ENCODE measurements at regions not wholly inside any gene's neighbourhood (a gene's known extent, or its start where the extent isn't known, plus 50 kb on each side); places are given as distances from the start of the nearest gene placed in this dataset.

DNA sequence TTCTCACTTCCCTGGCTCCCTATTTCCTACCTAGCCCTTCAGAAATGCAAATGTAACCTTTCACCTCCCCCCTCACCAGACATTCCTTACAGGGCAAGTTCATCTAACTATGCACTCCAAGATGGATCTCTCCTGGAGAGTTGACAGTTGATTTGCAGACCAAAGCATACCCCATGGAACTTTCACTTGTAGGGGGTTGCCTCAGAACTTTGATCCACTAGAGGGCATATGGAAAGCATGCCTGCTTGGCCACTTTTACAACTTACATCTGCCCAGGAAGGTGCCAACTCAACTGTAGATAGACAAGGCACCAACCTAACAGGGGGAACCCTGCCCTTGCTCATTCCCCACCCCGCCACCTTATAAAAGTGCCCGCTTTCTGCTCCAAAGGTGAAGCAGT lies 187.8 kb downstream of the NXNL2 start:
- TF ChIP-seq EZH2phosphoT487 (IDR thresholded peaks at IDR 0.05; ENCODE audit: borderline replicate concordance, low read depth, low read length), result no peak
- TF ChIP-seq, protein P1, sequence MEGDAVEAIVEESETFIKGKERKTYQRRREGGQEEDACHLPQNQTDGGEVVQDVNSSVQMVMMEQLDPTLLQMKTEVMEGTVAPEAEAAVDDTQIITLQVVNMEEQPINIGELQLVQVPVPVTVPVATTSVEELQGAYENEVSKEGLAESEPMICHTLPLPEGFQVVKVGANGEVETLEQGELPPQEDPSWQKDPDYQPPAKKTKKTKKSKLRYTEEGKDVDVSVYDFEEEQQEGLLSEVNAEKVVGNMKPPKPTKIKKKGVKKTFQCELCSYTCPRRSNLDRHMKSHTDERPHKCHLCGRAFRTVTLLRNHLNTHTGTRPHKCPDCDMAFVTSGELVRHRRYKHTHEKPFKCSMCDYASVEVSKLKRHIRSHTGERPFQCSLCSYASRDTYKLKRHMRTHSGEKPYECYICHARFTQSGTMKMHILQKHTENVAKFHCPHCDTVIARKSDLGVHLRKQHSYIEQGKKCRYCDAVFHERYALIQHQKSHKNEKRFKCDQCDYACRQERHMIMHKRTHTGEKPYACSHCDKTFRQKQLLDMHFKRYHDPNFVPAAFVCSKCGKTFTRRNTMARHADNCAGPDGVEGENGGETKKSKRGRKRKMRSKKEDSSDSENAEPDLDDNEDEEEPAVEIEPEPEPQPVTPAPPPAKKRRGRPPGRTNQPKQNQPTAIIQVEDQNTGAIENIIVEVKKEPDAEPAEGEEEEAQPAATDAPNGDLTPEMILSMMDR (conservative IDR thresholded peaks at IDR 0.05; ENCODE audit: low read length), result peak; percentile 62
- Histone ChIP-seq H3K4me1 (ENCODE audit: insufficient read depth, low read length, poor library complexity, severe bottlenecking) (no peaks in the 10 kb centered on the region), H3K9me2 (ENCODE audit: insufficient read depth, low read length) (no peaks in the 10 kb centered on the region), H3K27ac (ENCODE audit: low read depth, low read length, poor library complexity, severe bottlenecking) (no peak overlapping the region), H3K79me2 (ENCODE audit: insufficient read depth, low read depth, low read length) (no peaks in the 10 kb centered on the region), H3K4me2 (ENCODE audit: low read length) (no peak overlapping the region), H4K20me1 (ENCODE audit: insufficient read depth, low read length) (no peaks in the 10 kb centered on the region), H3K36me3 (ENCODE audit: insufficient read depth, low read length) (no peaks in the 10 kb centered on the region), H3K9me3 (ENCODE audit: low read length) (no peaks in the 10 kb centered on the region; the same call in 1 of the 2 replicates), H3K4me3 (ENCODE audit: low read depth, low read length, poor library complexity, severe bottlenecking) (no peak overlapping the region), H2AFZ (ENCODE audit: low read length) (no peak overlapping the region)
- ChIA-PET CTCF (ENCODE audit: unreplicated experiment) (no interaction called here), POLR2A (no interaction called here)
- peak; percentile 10 for DNase-seq (ENCODE audit: low spot score)
- no TSS peak for BruUV-seq (replicated peaks)
- intact Hi-C loops (cut with micrococcal nuclease; ENCODE audit: unreplicated experiment), result loop anchor here (5.0 kb wide), 1 partner anchor 280 kb away; no protein-coding TSS in a partner anchor

DNA sequence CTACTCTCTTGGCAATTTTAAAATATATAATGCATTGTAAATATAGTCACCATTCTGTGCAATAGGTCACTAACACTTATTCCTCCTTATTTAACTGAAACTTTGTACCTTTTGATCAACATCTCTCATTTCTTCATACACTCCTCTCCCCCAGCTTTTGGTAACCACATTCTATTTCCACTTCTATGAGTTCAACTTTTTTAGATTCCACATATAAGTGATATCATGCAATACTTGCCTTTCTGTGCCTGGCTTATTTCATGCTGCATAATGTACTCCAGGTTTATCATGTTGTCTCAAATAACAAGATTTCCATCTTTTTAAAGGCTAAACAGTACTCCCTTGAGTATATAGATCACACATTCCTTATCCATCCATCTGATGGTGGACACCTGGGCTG lies 188.8 kb downstream of the NXNL2 start:
- H3K27ac ChIP-seq (ENCODE audit: low read depth, low read length, poor library complexity, severe bottlenecking), result no peak overlapping the region
- BruUV-seq (replicated peaks), result no TSS peak
- TF ChIP-seq, protein P1 (conservative IDR thresholded peaks at IDR 0.05; ENCODE audit: low read length), result no peak
- TF ChIP-seq EZH2phosphoT487 (IDR thresholded peaks at IDR 0.05; ENCODE audit: borderline replicate concordance, low read depth, low read length), result no peak
- no peaks in the 10 kb centered on the region for H3K36me3 ChIP-seq (ENCODE audit: insufficient read depth, low read length)
- H3K79me2 ChIP-seq (ENCODE audit: insufficient read depth, low read depth, low read length), result no peaks in the 10 kb centered on the region
- H3K4me1 ChIP-seq (ENCODE audit: insufficient read depth, low read length, poor library complexity, severe bottlenecking), result no peaks in the 10 kb centered on the region
- intact Hi-C loops (cut with micrococcal nuclease; ENCODE audit: unreplicated experiment), result loop anchor here (5.0 kb wide), 1 partner anchor 279 kb away; no protein-coding TSS in a partner anchor
- H2AFZ ChIP-seq (ENCODE audit: low read length), result no peak overlapping the region
- ChIA-PET CTCF (ENCODE audit: unreplicated experiment) (no interaction called here), POLR2A (interaction anchor here (0.6 kb wide), 1 partner anchor 1132 kb away, joined by 3 read pairs; no protein-coding TSS in a partner anchor)
- H3K4me3 ChIP-seq (ENCODE audit: low read depth, low read length, poor library complexity, severe bottlenecking), result no peak overlapping the region
- H3K9me3 ChIP-seq (ENCODE audit: low read length), result no peaks in the 10 kb centered on the region
- DNase-seq (ENCODE audit: low spot score), result no peak
- no peaks in the 10 kb centered on the region for H4K20me1 ChIP-seq (ENCODE audit: insufficient read depth, low read length)
- no peak overlapping the region for H3K4me2 ChIP-seq (ENCODE audit: low read length)
- H3K9me2 ChIP-seq (ENCODE audit: insufficient read depth, low read length), result no peaks in the 10 kb centered on the region

DNA sequence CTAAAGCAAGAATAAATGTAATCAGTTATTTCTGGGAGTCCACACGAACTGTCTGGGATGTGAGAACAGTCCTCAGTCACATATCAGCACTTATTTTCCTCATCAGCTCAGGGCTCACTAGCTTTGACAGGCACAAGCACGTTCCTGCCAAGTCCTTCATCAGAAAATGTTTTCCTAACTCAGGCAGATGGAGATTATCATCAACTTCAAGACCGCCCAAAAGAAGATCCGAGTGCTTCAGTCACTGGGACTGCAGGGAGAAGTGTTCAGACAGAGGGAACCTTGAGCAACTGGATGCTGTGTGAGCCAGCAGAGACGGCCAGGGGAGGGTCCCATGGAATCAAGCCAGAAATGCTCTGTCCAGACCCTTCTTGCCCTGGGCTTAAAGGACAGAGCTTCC lies 189.4 kb downstream of the NXNL2 start:
- Histone ChIP-seq H2AFZ (ENCODE audit: low read length) (no peak overlapping the region), H3K27ac (ENCODE audit: low read depth, low read length, poor library complexity, severe bottlenecking) (no peak overlapping the region), H3K36me3 (ENCODE audit: insufficient read depth, low read length) (no peaks in the 10 kb centered on the region), H3K4me2 (ENCODE audit: low read length) (no peak overlapping the region), H3K4me1 (ENCODE audit: insufficient read depth, low read length, poor library complexity, severe bottlenecking) (no peaks in the 10 kb centered on the region), H4K20me1 (ENCODE audit: insufficient read depth, low read length) (no peaks in the 10 kb centered on the region), H3K4me3 (ENCODE audit: low read depth, low read length, poor library complexity, severe bottlenecking) (no peak overlapping the region), H3K9me3 (ENCODE audit: low read length) (no peaks in the 10 kb centered on the region), H3K79me2 (ENCODE audit: insufficient read depth, low read depth, low read length) (no peaks in the 10 kb centered on the region), H3K9me2 (ENCODE audit: insufficient read depth, low read length) (no peaks in the 10 kb centered on the region)
- intact Hi-C loops (cut with micrococcal nuclease; ENCODE audit: unreplicated experiment), result loop anchor here (5.0 kb wide), 1 partner anchor 278 kb away; no protein-coding TSS in a partner anchor
- TF ChIP-seq, protein P1 (conservative IDR thresholded peaks at IDR 0.05; ENCODE audit: low read length), result no peak
- no peak for TF ChIP-seq EZH2phosphoT487 (IDR thresholded peaks at IDR 0.05; ENCODE audit: borderline replicate concordance, low read depth, low read length)
- no peak for DNase-seq (ENCODE audit: low spot score)
- CTCF ChIA-PET (ENCODE audit: unreplicated experiment), result no interaction called here
- BruUV-seq (replicated peaks), result no TSS peak
- POLR2A ChIA-PET, result interaction anchor here (0.6 kb wide), 1 partner anchor 1131 kb away, joined by 3 read pairs; no protein-coding TSS in a partner anchor

Data from OCI-LY7 (cell line).